ENCODE measurements at regions not wholly inside any gene's neighbourhood (a gene's known extent, or its start where the extent isn't known, plus 50 kb on each side); places are given as distances from the start of the nearest gene placed in this dataset.

GRCh38 chr3:187798126-187798525 is 52.9 kb upstream of the BCL6 start:
- TF ChIP-seq CTCF (IDR thresholded peaks at IDR 0.05) (no peak), POLR2A (IDR thresholded peaks at IDR 0.05) (no peak)

Data from thyroid gland (tissue), 4 donors.